ENCODE measurements at regions not wholly inside any gene's neighbourhood (a gene's known extent, or its start where the extent isn't known, plus 50 kb on each side); places are given as distances from the start of the nearest gene placed in this dataset.

DNA sequence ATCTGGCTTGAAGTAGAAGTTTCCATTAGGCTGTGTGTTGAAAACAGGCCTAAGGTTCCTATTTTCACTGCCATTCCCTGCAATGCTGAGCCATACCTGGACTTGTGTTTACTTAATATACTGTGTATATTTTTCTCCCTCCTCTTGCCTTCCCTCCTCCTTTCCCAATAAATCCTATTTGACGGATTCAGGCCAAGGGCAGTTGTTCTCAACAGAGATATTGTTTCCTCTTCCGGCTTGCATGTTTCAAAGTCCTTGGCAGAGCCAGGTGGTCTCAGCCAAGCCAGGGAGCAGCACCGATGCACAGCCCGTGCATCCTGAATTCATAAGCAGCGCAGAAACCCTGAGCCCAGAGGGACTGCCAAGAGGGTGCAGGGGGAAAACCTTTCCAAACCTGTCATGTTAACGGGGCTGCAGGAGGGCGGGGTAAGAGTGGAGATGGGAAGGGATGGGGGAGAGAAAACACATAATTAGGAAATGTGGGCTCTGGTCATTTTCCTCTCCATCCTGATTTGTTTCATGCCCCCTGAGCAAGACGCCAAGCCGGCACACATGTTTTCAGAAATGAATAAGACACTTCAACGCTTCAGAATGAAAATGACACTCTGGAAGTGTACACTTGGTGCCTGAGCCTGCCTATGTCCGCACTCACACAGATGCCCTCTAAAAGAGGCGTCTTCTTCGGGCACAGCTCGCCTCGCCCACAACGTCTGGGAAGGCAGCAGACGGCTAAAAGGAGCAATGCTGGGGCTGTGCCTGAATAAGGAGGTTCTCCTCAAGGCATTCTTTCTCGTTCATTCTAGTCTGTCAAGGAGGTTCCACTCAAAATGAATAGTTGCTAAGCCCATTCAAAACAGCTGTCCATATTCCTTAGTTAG, 149.3 kb upstream of the UBL3 start:
- no CpG with 5 or more reads among the region's 18 CpGs for WGBS (ENCODE audit: extremely low coverage, insufficient coverage, insufficient read length)
- DNase-seq, result no peak
- H4K91ac ChIP-seq (ENCODE audit: low read depth, low read length), result no peak overlapping the region

DNA sequence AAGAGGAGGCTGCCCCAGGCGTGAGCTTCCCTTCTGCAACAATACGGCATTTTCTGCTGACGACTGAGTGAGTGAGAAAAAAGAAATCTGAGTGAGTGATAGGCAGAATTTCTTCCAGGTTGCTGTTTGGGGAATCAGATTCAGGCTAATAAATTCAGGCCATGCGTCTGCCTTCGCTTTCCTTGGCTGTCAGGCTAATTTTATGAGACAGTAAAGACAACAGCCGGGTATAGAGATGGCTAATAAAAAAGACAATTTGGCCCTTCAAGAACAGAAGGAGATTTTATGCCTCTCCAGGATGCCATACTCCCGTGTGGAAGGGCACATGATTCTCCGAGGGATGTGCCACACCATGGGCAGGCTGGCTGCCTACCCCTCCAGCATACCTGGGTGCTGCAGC, 145.9 kb upstream of the UBL3 start:
- Histone ChIP-seq H3K27ac (ENCODE audit: low read depth, low read length) (no peak overlapping the region), H4K8ac (ENCODE audit: low read depth, low read length) (no peak overlapping the region), H3K18ac (ENCODE audit: low read length) (no peak overlapping the region), H2BK5ac (ENCODE audit: low read depth, low read length, poor library complexity) (no peak overlapping the region), H2BK12ac (ENCODE audit: low read length) (no peak overlapping the region), H3K4me3 (ENCODE audit: low read depth, low read length) (no peak overlapping the region), H3K36me3 (ENCODE audit: control insufficient read depth in 1 of 2, insufficient read depth in 2 of 2, low read length in 2 of 2) (no peaks in the 10 kb centered on the region), H3K4ac (ENCODE audit: low read depth, low read length) (no peak overlapping the region), H3K79me1 (ENCODE audit: low read length) (no peaks in the 10 kb centered on the region), H3K9ac (ENCODE audit: low read length) (no peak overlapping the region), H3K4me2 (ENCODE audit: low read length) (no peak overlapping the region), H3K23ac (ENCODE audit: low read length) (no peak overlapping the region), H3K79me2 (ENCODE audit: control insufficient read depth, insufficient read depth, low read length, poor library complexity) (no peaks in the 10 kb centered on the region), H2BK120ac (ENCODE audit: insufficient read depth, low read length, poor library complexity) (no peak overlapping the region), H2AFZ (ENCODE audit: insufficient read depth, low read length, poor library complexity) (no peak overlapping the region), H3K14ac (ENCODE audit: low read length) (no peak overlapping the region), H3K4me1 (ENCODE audit: control insufficient read depth in 1 of 2, insufficient read depth in 2 of 2, low read length in 2 of 2) (peaks cover 0 to 4% of the 10 kb centered on the region in 2 experiments), H3K9me3 (ENCODE audit: insufficient read depth, low read depth, low read length) (peaks cover under 1% of the 10 kb centered on the region), H4K12ac (ENCODE audit: low read depth, low read length) (no peak overlapping the region), H3K27me3 (ENCODE audit: insufficient read depth, low read length) (no peaks in the 10 kb centered on the region), H2AK5ac (ENCODE audit: low read length) (no peak overlapping the region), H4K91ac (ENCODE audit: low read depth, low read length) (no peak overlapping the region)
- no peak for DNase-seq
- WGBS (ENCODE audit: extremely low coverage, insufficient coverage, insufficient read length), result no CpG with 5 or more reads among the region's 8 CpGs

More for the DNA sequence above, 149.3 kb upstream of the UBL3 start:
- Histone ChIP-seq H3K4me3 (ENCODE audit: low read depth, low read length) (no peak overlapping the region), H3K79me2 (ENCODE audit: control insufficient read depth, insufficient read depth, low read length, poor library complexity) (no peaks in the 10 kb centered on the region), H3K9me3 (ENCODE audit: insufficient read depth, low read depth, low read length) (no peaks in the 10 kb centered on the region), H3K4me2 (ENCODE audit: low read length) (no peak overlapping the region), H3K14ac (ENCODE audit: low read length) (no peak overlapping the region), H3K27me3 (ENCODE audit: insufficient read depth, low read length) (no peaks in the 10 kb centered on the region), H3K18ac (ENCODE audit: low read length) (no peak overlapping the region), H3K9ac (ENCODE audit: low read length) (no peak overlapping the region), H3K23ac (ENCODE audit: low read length) (no peak overlapping the region), H2BK12ac (ENCODE audit: low read length) (no peak overlapping the region), H2BK5ac (ENCODE audit: low read depth, low read length, poor library complexity) (no peak overlapping the region), H3K27ac (ENCODE audit: low read depth, low read length) (no peak overlapping the region), H3K4ac (ENCODE audit: low read depth, low read length) (no peak overlapping the region), H4K8ac (ENCODE audit: low read depth, low read length) (no peak overlapping the region), H3K79me1 (ENCODE audit: low read length) (no peaks in the 10 kb centered on the region), H3K36me3 (ENCODE audit: control insufficient read depth in 1 of 2, insufficient read depth in 2 of 2, low read length in 2 of 2) (no peaks in the 10 kb centered on the region), H3K4me1 (ENCODE audit: control insufficient read depth in 1 of 2, insufficient read depth in 2 of 2, low read length in 2 of 2) (peaks cover 0 to 6% of the 10 kb centered on the region in 2 experiments), H2BK120ac (ENCODE audit: insufficient read depth, low read length, poor library complexity) (no peak overlapping the region), H2AK5ac (ENCODE audit: low read length) (no peak overlapping the region), H2AFZ (ENCODE audit: insufficient read depth, low read length, poor library complexity) (no peak overlapping the region), H4K12ac (ENCODE audit: low read depth, low read length) (no peak overlapping the region)

DNA sequence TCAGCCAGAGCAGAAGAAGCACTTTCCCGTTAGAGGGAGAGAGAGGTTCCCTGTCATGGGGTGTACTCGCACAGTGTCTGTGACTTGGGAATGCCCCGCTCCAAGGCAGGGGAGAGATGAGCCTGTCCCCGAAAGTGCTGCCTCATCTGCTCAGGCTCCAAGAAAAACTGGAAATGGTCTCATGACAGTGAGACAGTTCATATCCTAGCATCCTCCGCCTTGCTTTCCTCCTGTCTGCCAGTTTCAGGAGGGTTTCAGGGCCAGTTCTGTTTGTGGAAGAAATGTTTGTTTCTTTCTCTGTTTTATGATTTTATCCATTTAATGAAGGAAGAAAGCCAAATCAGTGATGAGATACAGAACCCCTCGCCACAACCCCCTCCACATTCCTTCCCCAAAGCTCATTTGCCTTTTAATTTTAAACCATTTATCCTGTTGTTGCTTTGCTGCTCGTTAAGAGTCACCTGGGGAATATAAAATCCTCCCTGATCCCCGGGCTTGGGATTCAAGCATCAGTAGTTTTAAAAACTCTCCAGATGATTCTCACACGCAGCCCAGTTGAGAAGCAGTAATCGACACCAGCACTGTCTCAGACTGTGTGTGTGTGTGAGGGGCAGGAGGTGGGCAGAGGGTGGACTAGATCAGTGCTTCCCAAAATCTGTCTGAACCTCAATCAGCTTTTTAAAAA, 144.6 kb upstream of the UBL3 start:
- no peak overlapping the region for H3K9ac ChIP-seq (ENCODE audit: low read length)
- H4K8ac ChIP-seq (ENCODE audit: low read depth, low read length), result no peak overlapping the region
- H2BK120ac ChIP-seq (ENCODE audit: insufficient read depth, low read length, poor library complexity), result no peak overlapping the region
- no CpG with 5 or more reads among the region's 10 CpGs for WGBS (ENCODE audit: extremely low coverage, insufficient coverage, insufficient read length)
- no peaks in the 10 kb centered on the region for H3K27me3 ChIP-seq (ENCODE audit: insufficient read depth, low read length)
- no peak overlapping the region for H3K23ac ChIP-seq (ENCODE audit: low read length)
- H3K4me2 ChIP-seq (ENCODE audit: low read length), result no peak overlapping the region
- no peak overlapping the region for H2BK12ac ChIP-seq (ENCODE audit: low read length)
- DNase-seq, result no peak
- H2AFZ ChIP-seq (ENCODE audit: insufficient read depth, low read length, poor library complexity), result no peak overlapping the region
- no peak overlapping the region for H3K4ac ChIP-seq (ENCODE audit: low read depth, low read length)
- no peak overlapping the region for H4K91ac ChIP-seq (ENCODE audit: low read depth, low read length)
- H3K4me3 ChIP-seq (ENCODE audit: low read depth, low read length), result no peak overlapping the region
- H3K9me3 ChIP-seq (ENCODE audit: insufficient read depth, low read depth, low read length), result peaks cover 1% of the 10 kb centered on the region
- H3K27ac ChIP-seq (ENCODE audit: low read depth, low read length), result no peak overlapping the region
- no peaks in the 10 kb centered on the region for H3K36me3 ChIP-seq (ENCODE audit: control insufficient read depth in 1 of 2, insufficient read depth in 2 of 2, low read length in 2 of 2)
- peaks cover 0 to 5% of the 10 kb centered on the region in 2 experiments for H3K4me1 ChIP-seq (ENCODE audit: control insufficient read depth in 1 of 2, insufficient read depth in 2 of 2, low read length in 2 of 2)
- no peak overlapping the region for H3K18ac ChIP-seq (ENCODE audit: low read length)
- H2AK5ac ChIP-seq (ENCODE audit: low read length), result no peak overlapping the region
- H2BK5ac ChIP-seq (ENCODE audit: low read depth, low read length, poor library complexity), result no peak overlapping the region
- H3K79me1 ChIP-seq (ENCODE audit: low read length), result no peaks in the 10 kb centered on the region
- no peak overlapping the region for H3K14ac ChIP-seq (ENCODE audit: low read length)
- no peaks in the 10 kb centered on the region for H3K79me2 ChIP-seq (ENCODE audit: control insufficient read depth, insufficient read depth, low read length, poor library complexity)
- H4K12ac ChIP-seq (ENCODE audit: low read depth, low read length), result no peak overlapping the region

DNA sequence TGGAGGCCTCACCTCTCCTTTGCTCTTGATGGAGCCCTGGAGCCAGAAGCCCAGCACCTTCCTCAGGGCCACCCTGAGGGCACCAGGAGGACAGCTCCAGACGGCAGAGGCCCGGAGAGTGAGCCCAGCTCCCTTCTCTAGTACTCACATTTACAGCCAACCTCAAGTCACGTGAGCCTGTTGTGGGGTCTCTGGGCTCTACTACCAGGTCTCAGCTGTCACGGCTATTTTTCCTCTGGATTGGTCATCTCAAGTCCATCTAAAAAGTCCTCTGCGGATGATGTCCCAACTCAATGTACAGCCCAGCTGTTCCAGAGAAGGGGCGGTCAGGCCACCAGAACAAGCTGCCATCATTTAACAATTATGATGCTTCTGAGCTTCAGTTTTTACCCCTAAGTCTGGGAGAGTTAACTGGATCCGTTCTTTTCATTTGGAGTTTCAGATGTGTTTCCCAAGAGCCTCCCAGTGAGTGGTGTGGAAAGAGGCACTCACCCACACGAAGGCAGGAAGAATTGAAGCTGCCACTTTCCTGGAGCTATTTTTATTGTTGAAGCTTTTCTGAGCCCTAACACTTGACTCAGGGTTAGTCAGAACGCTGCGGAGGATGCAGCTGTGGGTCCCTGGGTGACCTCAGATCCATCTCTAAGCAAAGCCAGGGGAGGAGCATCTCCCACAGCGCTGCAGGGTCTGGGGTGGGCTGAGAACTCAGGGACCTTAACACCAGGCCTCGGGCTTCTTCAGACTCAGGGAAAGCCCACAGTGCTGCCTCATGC, 143.5 kb upstream of the UBL3 start:
- H3K27me3 ChIP-seq (ENCODE audit: insufficient read depth, low read length), result no peaks in the 10 kb centered on the region
- peak overlapping the region; percentile 19 for H4K91ac ChIP-seq (ENCODE audit: low read depth, low read length)
- H4K8ac ChIP-seq (ENCODE audit: low read depth, low read length), result no peak overlapping the region
- no peak overlapping the region for H3K9ac ChIP-seq (ENCODE audit: low read length)
- WGBS (ENCODE audit: extremely low coverage, insufficient coverage, insufficient read length), result no CpG with 5 or more reads among the region's 12 CpGs
- H3K79me1 ChIP-seq (ENCODE audit: low read length), result no peaks in the 10 kb centered on the region
- peaks cover 0 to 5% of the 10 kb centered on the region in 2 experiments for H3K4me1 ChIP-seq (ENCODE audit: control insufficient read depth in 1 of 2, insufficient read depth in 2 of 2, low read length in 2 of 2)
- H2BK5ac ChIP-seq (ENCODE audit: low read depth, low read length, poor library complexity), result no peak overlapping the region
- H3K27ac ChIP-seq (ENCODE audit: low read depth, low read length), result no peak overlapping the region
- no peak overlapping the region for H2AK5ac ChIP-seq (ENCODE audit: low read length)
- peak overlapping the region; percentile 30 for H2AFZ ChIP-seq (ENCODE audit: insufficient read depth, low read length, poor library complexity)
- H3K9me3 ChIP-seq (ENCODE audit: insufficient read depth, low read depth, low read length), result peaks cover 4% of the 10 kb centered on the region
- no peak overlapping the region for H4K12ac ChIP-seq (ENCODE audit: low read depth, low read length)
- peak overlapping the region; percentile 57 for H2BK12ac ChIP-seq (ENCODE audit: low read length)
- H3K14ac ChIP-seq (ENCODE audit: low read length), result no peak overlapping the region
- no peak overlapping the region for H3K4me2 ChIP-seq (ENCODE audit: low read length)
- no peaks in the 10 kb centered on the region for H3K36me3 ChIP-seq (ENCODE audit: control insufficient read depth in 1 of 2, insufficient read depth in 2 of 2, low read length in 2 of 2)
- H3K79me2 ChIP-seq (ENCODE audit: control insufficient read depth, insufficient read depth, low read length, poor library complexity), result no peaks in the 10 kb centered on the region
- H2BK120ac ChIP-seq (ENCODE audit: insufficient read depth, low read length, poor library complexity), result no peak overlapping the region
- H3K23ac ChIP-seq (ENCODE audit: low read length), result no peak overlapping the region
- H3K4ac ChIP-seq (ENCODE audit: low read depth, low read length), result no peak overlapping the region
- no peak overlapping the region for H3K18ac ChIP-seq (ENCODE audit: low read length)
- peak; percentile 27 to 67 for DNase-seq
- no peak overlapping the region for H3K4me3 ChIP-seq (ENCODE audit: low read depth, low read length)
